IPS-NIHi7 (cell line): ENCODE measurements at regions not wholly inside any gene's neighbourhood (a gene's known extent, or its start where the extent isn't known, plus 50 kb on each side); places are given as distances from the start of the nearest gene placed in this dataset.

ENCODE experiments used
- DNase-seq: peaks from one replicate; pipeline ENCODE4 v3.0.0; 2012; ENCODE audit warnings: mixed read lengths; ENCODE audit errors: extremely low spot score

DNA sequence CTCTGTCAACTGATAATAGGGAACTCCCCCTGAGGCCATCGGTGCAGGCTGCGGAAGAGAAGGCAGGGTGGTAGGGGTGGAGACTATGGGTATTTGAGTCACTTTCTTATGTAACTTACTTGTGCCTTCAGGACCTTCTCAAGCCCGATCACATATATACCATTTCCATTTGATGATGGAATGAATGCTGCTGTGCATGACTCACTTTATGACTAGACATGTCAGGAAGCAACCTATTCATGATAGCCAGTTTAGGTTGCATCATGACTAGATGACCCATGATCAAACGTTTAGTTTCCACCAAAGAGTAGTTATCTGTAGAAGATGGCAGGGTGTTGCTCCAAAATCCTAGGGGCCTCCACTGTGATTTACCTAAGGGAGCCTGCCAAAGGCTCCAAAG lies 435.5 kb downstream of the DTHD1 start:
- DNase-seq = no peak

DNA sequence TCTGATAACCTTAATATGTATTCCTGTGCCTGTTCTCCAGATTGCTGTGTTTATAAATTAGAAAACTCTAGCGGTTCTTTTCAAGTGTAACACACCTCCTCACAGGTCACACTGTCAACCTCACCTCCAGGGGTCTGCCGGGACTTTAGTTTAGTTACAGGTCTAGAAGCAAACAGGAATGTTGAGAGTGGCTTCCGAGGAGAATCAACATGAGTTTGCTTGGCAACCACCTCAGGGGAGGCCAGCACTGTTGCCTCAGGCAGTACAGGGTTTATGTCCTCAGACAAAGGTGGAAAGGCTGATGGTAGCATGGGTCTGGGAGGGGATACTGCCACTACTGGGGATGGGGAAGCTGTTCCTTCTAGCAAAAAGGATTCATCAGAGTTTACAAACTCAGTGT lies 438.0 kb downstream of the DTHD1 start:
- no peak for DNase-seq

GRCh38 chr4:36722986-36723385 lies 441.6 kb downstream of the DTHD1 start:
- no peak for DNase-seq

GRCh38 chr4:36734334-36734733 lies 452.9 kb downstream of the DTHD1 start:
- DNase-seq = no peak

DNA sequence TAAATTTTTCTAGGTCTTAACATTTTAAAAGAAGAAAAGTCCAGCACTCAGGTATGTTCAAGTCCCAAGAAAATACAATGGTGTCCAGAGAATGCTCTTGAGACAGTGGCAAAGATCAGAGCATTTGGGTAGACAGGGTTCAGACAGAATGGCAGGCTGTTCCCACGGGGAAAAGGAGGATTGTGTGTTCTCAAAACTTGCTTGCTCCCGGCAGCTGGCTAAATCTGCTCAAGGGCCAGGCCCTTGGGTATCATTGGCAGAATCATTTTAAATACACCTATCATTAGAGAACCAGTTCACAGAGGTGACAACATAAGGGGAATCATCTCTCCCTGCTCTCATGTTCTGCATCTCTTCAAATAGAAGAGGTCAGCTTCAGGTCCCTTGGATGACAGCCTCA lies 456.3 kb downstream of the DTHD1 start:
- no peak for DNase-seq

GRCh38 chr4:36740796-36741310 lies 459.4 kb downstream of the DTHD1 start:
- DNase-seq = no peak

DNA sequence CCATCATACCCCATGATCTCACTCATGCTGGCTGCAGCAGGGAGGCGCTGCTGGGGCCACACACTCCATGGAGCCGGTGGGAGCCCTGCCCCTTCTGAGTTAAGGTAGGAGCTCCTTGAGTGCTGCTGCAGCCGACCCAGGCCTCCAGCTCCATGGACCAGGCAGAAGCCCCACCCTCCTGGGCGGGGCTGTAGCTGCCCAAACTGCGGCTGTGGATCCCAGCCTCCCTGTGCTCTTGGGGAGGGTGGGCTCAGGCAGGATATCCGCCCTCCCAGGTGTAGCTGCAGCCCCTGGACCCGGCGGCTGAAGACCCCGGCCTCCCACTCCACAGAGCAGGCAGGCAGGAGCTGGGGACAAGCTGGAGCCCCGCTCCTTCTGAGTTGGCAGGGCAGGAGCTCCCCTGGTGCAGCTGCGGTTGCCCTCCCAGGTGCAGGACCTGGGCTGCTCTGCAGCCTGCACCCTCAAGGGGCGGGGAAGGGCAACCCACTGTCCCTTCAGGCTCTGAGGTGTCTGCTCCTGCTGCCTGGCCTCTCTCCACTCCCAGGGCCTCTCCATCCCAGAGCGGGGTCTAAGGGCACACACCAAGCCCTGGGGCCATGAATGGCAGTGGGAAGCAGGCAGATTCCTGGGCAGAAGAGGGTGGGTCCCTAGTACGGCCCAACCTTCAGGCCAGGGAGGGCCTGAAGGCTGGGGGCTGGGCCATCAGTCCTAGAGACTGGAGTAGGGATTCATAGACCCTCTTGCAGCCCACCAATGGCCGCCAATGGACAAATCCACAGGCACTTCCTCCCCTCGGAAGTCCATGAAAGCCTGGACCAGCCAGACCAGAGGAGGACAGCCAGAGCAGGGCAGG lies 466.1 kb downstream of the DTHD1 start:
- peak; percentile 53 for DNase-seq

GRCh38 chr4:36753048-36753447 lies 471.6 kb downstream of the DTHD1 start:
- no peak for DNase-seq

DNA sequence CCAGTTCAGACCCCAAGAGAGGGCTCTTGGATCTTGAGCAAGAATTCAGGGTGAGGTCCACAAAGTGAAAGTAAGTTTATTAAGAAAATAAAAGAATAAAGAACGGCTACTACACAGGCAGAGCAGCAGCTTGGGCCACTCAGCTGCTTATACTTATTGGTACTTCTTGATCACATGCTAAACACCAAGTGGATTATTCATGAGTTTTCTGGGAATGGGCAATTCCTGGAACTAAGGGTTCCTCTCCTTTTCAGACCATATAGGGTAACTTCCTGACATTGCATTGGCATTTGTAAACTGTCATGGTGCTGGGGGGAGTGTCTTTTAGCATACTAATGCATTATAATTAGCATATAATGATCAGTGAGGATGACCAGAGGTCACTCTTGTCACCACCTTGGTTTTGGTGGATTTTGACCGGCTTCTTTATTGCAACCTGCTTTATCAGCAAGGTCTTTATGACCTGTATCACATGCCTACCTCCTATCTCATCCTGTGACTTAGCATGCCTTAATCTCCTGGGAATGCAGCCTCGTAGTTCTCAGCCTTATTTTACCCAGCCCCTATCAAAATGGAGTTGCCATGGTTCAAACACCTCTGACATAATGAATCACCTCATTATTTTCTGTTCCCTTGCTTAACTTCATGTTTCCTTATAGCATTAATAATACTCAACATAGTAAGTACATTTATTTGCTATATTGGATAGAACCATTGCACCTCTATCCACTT lies 476.3 kb downstream of the DTHD1 start:
- no peak for DNase-seq

- DNase-seq = no peak
Measured at GRCh38 chr4:36758312-36759178, 477.1 kb downstream of the DTHD1 start.

GRCh38 chr4:36761607-36762006 lies 480.2 kb downstream of the DTHD1 start:
- no peak for DNase-seq

DNA sequence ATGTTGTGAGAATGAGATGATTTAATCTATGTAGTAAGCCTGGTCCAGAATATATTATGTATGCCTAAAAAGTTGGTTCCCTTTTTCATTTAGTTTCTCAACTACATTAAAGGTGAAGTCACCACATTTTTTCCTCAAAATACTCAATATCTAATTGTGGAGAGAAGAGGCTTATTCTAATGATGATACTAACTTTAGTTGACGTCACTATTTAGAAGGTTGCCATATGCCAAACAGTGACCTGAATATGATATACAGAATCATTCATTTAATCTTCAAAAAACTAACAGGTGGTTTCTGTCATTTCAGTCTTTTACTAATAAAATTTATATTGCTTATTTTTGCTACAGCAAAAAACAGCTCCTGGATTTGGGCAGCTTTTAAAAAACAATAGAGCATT lies 480.7 kb upstream of the NWD2 start:
- DNase-seq = no peak

DNA sequence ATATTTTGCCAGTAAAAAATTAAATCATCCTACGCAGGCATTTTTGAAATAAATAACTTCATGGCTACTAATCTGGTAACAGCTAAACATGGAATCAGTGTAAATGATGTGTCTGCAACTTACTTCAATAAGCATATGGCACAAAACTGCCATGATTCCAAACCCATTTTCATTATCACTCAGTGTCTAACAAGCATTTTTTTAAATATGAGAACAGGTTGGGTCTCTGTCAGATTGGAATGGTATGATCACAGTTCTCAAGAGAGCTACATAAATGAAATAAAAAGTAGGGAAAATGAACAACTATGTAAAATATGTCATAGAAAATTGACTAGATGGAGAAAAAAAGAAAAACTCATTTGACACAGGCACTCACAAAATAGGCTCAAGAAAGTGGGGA lies 476.9 kb upstream of the NWD2 start:
- no peak for DNase-seq

DNA sequence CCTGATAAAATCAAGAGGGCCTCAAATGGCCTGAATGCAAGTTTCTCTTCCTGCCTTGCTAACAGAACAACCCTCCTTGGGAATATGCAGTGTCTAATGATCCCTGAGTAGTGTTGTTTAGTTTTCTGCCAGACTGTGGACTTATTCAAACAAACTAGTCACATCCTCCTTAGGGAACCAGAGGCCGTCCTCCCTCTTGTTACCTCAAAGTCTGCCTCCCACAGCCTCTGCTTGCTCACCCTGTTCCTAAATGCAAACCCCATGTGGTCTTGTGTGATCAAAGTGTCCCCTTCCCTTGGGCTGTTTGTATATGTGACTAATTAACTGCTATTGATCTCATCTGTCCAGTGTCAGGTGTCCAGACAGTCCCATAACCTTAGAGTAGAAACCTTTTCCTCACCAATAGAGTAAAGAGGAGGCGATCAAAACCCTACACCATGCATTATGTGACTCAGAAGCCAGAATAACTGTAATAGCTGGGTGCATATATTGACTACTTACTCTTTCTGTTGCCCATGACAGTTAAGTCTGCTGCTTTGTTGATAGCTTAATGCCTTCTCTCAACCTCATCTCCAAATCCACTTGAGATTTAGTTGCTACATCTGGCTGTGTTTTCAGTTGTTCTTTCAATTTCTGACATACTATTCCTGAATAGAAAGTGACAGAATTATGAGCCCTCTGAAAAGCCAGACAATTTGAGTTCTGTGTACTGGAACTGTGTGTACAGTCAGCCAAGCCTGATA lies 473.0 kb upstream of the NWD2 start:
- DNase-seq = no peak

DNA sequence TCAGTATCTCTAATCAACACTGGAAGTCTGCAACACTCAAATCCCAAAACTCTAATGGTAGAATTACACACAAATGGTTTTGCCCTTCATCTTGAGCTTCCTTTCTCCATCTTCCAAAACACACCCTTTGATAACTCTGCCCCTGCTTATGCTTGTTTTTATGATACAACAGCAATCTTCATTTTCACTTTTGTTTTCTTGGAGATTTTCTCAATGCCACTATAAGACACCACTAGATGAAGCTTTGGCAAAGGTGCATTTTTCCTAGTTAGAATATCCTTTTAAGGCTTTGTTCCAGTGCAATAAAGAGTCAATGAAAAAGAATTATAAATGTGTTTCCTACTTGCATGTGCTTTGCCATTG lies 472.4 kb upstream of the NWD2 start:
- no peak for DNase-seq

- DNase-seq = no peak
Measured at GRCh38 chr4:36773467-36773866, 471.1 kb upstream of the NWD2 start.

- DNase-seq = no peak
Measured at GRCh38 chr4:36775544-36775943, 469.0 kb upstream of the NWD2 start.

DNA sequence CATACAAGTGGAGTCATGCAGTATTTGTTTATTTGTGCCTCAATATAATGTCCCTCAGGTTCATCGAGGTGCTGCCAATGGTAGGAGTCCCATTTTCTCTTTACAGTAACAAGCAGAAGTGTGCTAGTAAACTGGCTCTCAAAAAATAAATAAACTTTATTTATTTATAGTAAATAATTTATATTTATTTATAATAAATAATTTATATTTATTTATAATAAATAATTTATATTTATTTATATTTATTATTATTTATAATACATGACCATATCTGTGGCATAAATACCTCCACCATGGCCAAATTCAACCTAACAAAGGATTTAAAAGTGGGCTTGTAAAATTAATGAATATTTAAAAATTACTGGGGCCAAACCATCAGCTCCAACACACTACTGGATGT lies 464.9 kb upstream of the NWD2 start:
- no peak for DNase-seq

GRCh38 chr4:36785973-36786372 lies 458.6 kb upstream of the NWD2 start:
- no peak for DNase-seq

DNA sequence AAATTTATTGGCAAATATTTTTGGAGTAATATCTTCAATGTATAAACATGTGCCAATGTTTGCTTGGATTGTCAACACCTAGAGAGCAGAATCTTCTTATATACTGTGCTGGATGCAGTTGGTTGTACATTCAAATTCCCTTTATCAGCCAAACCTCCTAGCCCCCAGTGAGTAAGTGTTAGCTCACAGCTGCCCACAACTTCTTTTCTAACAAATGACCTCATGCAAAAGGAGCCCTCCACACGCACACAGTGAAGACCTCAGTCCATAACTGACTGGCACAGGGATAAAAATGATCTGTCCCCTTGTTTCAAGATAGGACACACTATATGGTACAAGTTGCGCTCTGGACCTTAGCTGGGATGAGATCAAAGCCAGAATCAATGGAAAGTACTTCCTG lies 458.0 kb upstream of the NWD2 start:
- no peak for DNase-seq

DNA sequence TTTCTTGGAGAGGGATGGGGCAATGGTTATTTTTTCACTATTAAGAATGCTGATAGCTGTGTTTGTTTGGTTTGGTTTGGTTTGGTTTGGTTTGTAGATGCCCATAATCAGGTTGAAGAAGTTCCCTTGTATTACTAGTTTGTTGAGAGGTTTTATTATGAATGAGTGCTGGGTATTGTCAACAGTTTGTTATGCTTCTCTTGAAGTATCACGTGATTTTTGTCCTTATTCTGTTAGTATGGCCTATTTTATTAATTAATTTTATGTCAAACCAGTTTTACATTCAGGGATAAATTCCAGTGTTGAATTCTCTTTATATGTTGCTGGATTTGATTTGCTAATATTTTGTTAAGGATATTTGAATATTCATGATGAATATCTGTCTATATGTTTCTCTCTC lies 449.8 kb upstream of the NWD2 start:
- DNase-seq = no peak
